ENCODE measurements at regions not wholly inside any gene's neighbourhood (a gene's known extent, or its start where the extent isn't known, plus 50 kb on each side); places are given as distances from the start of the nearest gene placed in this dataset.

GRCh38 chr10:29861811-29862505, 197.4 kb downstream of the JCAD start:
- no peak for TF ChIP-seq CTCF (IDR thresholded peaks at IDR 0.05)
- TF ChIP-seq EZH2 (IDR thresholded peaks at IDR 0.05; ENCODE audit: borderline replicate concordance, insufficient read depth, low read depth, low read length, poor library complexity, severe bottlenecking), result no peak

Measured in B cell (primary cell).